ENCODE measurements at regions not wholly inside any gene's neighbourhood (a gene's known extent, or its start where the extent isn't known, plus 50 kb on each side); places are given as distances from the start of the nearest gene placed in this dataset.

GRCh38 chr5:77561965-77562364 lies 69.8 kb upstream of the WDR41 start:
- TF ChIP-seq EZH2 (IDR thresholded peaks at IDR 0.05; ENCODE audit: low read depth, unreplicated experiment) (no peak), CTCF (conservative IDR thresholded peaks at IDR 0.05; ENCODE audit: low read depth in 2 of 2) (no peak), POLR2AphosphoS5 (IDR thresholded peaks at IDR 0.05; ENCODE audit: low read depth) (no peak), EZH2phosphoT487 (IDR thresholded peaks at IDR 0.05; ENCODE audit: unreplicated experiment) (no peak), REST (IDR thresholded peaks at IDR 0.05; ENCODE audit: unreplicated experiment) (no peak)
